ENCODE measurements at regions not wholly inside any gene's neighbourhood (a gene's known extent, or its start where the extent isn't known, plus 50 kb on each side); places are given as distances from the start of the nearest gene placed in this dataset.

DNA sequence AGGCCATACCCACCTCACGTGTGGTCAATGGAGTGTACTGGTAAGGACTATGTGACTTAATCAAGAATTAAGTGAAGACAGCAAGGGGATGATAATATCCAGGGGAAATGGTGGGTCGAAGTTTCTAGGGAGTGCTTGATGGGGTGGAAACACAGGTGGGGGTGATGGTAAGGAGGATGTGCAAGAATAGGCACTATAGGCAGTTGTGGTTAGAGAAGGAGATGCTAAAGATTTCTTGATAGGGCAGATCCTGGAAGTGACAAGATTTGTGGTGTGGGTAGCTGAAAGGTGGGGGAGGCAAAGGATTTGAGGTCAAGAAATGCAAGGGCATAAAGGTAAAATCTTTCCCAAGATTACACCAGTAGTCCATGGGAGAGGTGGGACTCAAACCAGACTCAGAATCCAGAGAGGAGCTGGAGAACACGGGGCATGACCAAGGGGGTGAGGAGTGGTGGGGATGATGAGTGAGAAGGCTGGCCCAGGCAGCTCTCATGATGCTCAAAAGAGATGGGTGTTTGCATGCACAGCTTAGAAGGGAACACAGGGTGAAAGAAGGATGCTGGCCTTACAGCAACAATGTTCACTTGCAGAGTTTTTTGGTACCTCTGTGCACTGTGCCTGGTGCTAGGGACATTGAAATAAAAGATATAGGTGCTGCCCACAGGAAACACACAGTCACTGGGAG lies 78.4 kb downstream of the CCR1 start:
- intact Hi-C loops (cut with DNase I; ENCODE audit: low total_unique reads), result loop anchor here (5.0 kb wide), 1 partner anchor 642 kb away; no protein-coding TSS in a partner anchor
- TF ChIP-seq, protein P1, sequence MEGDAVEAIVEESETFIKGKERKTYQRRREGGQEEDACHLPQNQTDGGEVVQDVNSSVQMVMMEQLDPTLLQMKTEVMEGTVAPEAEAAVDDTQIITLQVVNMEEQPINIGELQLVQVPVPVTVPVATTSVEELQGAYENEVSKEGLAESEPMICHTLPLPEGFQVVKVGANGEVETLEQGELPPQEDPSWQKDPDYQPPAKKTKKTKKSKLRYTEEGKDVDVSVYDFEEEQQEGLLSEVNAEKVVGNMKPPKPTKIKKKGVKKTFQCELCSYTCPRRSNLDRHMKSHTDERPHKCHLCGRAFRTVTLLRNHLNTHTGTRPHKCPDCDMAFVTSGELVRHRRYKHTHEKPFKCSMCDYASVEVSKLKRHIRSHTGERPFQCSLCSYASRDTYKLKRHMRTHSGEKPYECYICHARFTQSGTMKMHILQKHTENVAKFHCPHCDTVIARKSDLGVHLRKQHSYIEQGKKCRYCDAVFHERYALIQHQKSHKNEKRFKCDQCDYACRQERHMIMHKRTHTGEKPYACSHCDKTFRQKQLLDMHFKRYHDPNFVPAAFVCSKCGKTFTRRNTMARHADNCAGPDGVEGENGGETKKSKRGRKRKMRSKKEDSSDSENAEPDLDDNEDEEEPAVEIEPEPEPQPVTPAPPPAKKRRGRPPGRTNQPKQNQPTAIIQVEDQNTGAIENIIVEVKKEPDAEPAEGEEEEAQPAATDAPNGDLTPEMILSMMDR (IDR thresholded peaks at IDR 0.05), result no peak
- no peak for TF ChIP-seq POLR2AphosphoS5 (IDR thresholded peaks at IDR 0.05)
- no peak for TF ChIP-seq POLR2A (IDR thresholded peaks at IDR 0.05)
- Histone ChIP-seq H3K36me3 (no peaks in the 10 kb centered on the region), H3K4me3 (no peak overlapping the region), H3K4me1 (no peaks in the 10 kb centered on the region), H3K27me3 (no peaks in the 10 kb centered on the region), H3K9me3 (no peaks in the 10 kb centered on the region), H3K27ac (no peak overlapping the region)
- no peak for DNase-seq (ENCODE audit: low spot score in 2 of 2)

DNA sequence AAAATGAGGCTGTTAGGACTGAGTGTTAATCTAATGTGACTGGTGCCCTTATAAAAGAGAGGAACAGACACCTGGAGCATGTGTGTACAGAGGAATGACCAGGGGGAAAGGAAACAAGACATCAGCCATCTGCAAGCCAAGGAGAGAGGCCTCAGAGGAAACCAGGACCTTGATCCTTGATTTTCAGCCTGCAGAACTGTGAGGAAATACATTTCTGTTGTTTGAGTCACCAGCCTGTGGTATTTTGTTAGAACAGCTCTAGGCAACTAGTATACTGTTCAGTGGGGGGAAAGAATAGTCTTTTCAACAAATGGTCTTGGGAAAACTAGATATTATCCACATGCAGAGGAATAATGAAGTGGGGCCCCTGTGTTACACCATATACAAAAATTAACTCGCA lies 80.6 kb downstream of the CCR1 start:
- no peak for DNase-seq (ENCODE audit: low spot score in 2 of 2)
- Histone ChIP-seq H3K9me3 (no peaks in the 10 kb centered on the region), H3K27me3 (no peaks in the 10 kb centered on the region), H3K4me1 (peaks cover 0 to 2% of the 10 kb centered on the region in 2 donors), H3K4me3 (no peak overlapping the region), H3K27ac (peak overlapping the region in 1 of 2 donors; percentile 3), H3K36me3 (no peaks in the 10 kb centered on the region)
- TF ChIP-seq POLR2AphosphoS5 (IDR thresholded peaks at IDR 0.05) (no peak), POLR2A (IDR thresholded peaks at IDR 0.05) (no peak)
- TF ChIP-seq, protein P1 (IDR thresholded peaks at IDR 0.05), result no peak
- intact Hi-C loops (cut with DNase I; ENCODE audit: low total_unique reads), result no loop called here

DNA sequence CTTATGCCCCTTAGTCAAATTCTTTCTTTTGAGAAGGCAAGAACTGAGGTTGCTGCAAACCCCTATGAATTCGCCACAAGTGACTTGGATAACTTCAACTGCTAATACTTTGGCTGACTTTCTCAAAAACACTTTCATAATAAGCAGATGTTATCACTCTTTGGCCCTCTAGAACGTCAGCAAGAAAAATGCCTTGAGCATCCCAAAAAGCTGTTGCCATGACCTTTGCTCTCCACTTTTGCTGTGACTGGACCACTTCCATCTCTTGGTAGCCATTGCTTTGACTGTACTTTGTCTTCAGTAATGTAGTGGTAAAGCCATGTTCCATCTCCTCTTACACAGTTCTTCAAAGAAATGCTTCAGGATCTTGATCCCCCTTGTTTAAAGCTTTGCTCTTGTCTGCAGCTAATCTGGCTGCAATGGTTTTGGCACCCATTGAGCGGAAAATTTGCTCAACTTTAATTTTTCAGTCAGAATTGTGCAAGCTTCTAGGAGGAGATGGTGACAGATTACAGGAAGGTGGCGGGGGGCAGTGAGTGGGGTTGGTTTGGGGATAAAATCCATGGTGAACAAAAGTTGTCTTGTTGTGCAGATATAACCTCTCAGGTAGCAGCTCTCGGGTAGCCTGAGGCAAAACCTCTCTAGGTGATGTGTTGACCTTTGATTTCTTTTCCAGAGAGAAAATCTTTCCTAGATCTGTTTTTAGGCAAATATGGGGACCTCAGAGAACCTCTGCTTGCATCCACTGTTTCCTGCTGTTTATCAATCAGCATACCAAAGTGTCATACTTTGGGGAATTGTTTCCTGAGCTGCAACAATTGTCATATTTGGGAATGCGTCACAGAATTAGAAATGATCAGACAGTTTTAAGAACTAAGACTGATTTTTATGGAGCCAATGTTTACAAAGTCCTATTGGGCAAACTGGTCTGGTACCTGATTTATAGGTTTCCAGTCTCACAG lies 83.6 kb downstream of the CCR1 start:
- peak in 2 of 3 donors; percentile 20 to 22 for TF ChIP-seq POLR2AphosphoS5 (IDR thresholded peaks at IDR 0.05)
- no peak for TF ChIP-seq POLR2A (IDR thresholded peaks at IDR 0.05)
- H3K4me3 ChIP-seq, result no peak overlapping the region
- no peaks in the 10 kb centered on the region for H3K27me3 ChIP-seq
- H3K9me3 ChIP-seq, result no peaks in the 10 kb centered on the region
- H3K4me1 ChIP-seq, result peaks cover 0 to 2% of the 10 kb centered on the region in 2 donors
- intact Hi-C loops (cut with DNase I; ENCODE audit: low total_unique reads), result no loop called here
- no peaks in the 10 kb centered on the region for H3K36me3 ChIP-seq
- H3K27ac ChIP-seq, result peak overlapping the region in 1 of 2 donors; percentile 45
- DNase-seq (ENCODE audit: low spot score in 2 of 2), result no peak

DNA sequence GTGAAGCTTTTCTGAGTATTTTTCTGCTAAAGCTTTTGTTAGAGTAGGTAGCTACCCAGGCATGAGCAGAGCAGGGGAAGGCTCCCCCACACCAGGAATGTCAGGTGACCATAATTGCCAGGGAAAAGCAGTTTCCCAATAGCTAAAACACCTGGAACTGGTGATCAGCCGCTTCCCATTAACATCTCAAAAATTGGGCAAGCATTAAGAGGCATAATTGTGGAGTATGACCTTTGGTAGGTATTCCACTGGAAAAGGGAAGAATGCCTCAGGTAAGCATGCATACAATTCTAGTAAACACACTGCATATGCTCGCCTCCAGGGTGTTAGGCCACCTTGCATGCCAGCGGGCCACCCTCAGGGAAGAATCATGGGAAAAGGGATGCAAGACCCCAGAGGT lies 84.5 kb downstream of the CCR1 start:
- intact Hi-C loops (cut with DNase I; ENCODE audit: low total_unique reads), result no loop called here

DNA sequence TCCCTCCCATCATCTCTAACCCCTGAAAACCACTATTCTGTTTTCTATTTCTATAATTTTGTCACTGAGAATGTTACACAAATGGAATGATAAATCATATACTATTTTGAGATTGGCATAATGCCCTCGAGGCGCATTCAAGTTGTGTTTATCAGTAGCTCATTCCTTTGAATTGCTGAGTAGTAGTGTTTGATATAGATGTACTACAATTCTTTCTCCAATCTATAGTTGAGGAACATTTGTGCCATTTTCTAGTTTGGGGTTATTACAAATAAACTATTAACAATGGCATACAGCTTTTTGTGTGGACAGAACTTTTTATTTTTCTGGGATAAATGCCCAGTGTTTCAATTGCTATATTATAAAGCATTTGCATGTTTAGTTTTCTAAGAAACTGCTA lies 86.0 kb downstream of the CCR1 start:
- no peak for DNase-seq (ENCODE audit: low spot score in 2 of 2)
- Histone ChIP-seq H3K27me3 (no peaks in the 10 kb centered on the region), H3K4me1 (peaks cover 0 to 2% of the 10 kb centered on the region in 2 donors), H3K9me3 (no peaks in the 10 kb centered on the region), H3K4me3 (no peak overlapping the region), H3K36me3 (no peaks in the 10 kb centered on the region), H3K27ac (no peak overlapping the region)
- intact Hi-C loops (cut with DNase I; ENCODE audit: low total_unique reads), result no loop called here
- no peak for TF ChIP-seq POLR2A (IDR thresholded peaks at IDR 0.05)
- TF ChIP-seq, protein P1 (IDR thresholded peaks at IDR 0.05), result no peak
- no peak for TF ChIP-seq POLR2AphosphoS5 (IDR thresholded peaks at IDR 0.05)

More for the DNA sequence above, 84.5 kb downstream of the CCR1 start:
- TF ChIP-seq POLR2AphosphoS5 (IDR thresholded peaks at IDR 0.05) (no peak), POLR2A (IDR thresholded peaks at IDR 0.05) (no peak)
- TF ChIP-seq, protein P1 (IDR thresholded peaks at IDR 0.05), result no peak
- Histone ChIP-seq H3K27me3 (no peaks in the 10 kb centered on the region), H3K27ac (peak overlapping the region in 1 of 2 donors; percentile 69), H3K9me3 (no peaks in the 10 kb centered on the region), H3K36me3 (no peaks in the 10 kb centered on the region), H3K4me3 (no peak overlapping the region), H3K4me1 (peaks cover 0 to 2% of the 10 kb centered on the region in 2 donors)
- no peak for DNase-seq (ENCODE audit: low spot score in 2 of 2)
